ENCODE measurements at regions not wholly inside any gene's neighbourhood (a gene's known extent, or its start where the extent isn't known, plus 50 kb on each side); places are given as distances from the start of the nearest gene placed in this dataset.
A peak's percentile ranks its signal among the peaks of the same experiment; 100 is the strongest.
"Not testable (repeated sequence)": the region's sequence is repeated elsewhere in the genome, so short reads cannot be mapped to it uniquely, and the experiment has no call there.

- not testable (repeated sequence) for DNase-seq
These were observed 81.9 kb upstream of the GOLGA6L4 start for GRCh38 chr15:84153655-84154140.

DNA sequence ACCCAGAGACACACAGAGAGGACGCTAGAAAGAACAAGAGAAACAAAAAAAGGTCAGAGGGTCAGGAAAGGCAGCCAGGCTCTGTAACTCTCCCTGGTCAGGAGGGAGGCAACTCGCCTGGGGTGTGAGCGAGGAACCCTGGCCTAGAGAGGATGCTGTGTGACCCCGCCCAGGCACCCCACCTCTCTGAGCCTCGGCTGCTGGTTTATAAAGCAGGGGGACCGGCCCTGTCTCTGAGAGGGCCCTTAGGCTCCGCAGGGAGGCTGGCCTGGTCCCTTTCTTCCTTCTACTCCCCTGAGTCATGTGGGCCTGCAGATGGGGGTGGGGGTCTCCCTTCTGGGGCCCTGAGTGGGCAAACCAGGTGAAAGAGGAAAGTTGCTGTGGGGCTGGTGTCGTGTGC is 81.3 kb upstream of the GOLGA6L4 start:
- not testable (repeated sequence) for DNase-seq

- DNase-seq = not testable (repeated sequence)
These were observed 80.8 kb upstream of the GOLGA6L4 start for GRCh38 chr15:84154787-84155186.

DNA sequence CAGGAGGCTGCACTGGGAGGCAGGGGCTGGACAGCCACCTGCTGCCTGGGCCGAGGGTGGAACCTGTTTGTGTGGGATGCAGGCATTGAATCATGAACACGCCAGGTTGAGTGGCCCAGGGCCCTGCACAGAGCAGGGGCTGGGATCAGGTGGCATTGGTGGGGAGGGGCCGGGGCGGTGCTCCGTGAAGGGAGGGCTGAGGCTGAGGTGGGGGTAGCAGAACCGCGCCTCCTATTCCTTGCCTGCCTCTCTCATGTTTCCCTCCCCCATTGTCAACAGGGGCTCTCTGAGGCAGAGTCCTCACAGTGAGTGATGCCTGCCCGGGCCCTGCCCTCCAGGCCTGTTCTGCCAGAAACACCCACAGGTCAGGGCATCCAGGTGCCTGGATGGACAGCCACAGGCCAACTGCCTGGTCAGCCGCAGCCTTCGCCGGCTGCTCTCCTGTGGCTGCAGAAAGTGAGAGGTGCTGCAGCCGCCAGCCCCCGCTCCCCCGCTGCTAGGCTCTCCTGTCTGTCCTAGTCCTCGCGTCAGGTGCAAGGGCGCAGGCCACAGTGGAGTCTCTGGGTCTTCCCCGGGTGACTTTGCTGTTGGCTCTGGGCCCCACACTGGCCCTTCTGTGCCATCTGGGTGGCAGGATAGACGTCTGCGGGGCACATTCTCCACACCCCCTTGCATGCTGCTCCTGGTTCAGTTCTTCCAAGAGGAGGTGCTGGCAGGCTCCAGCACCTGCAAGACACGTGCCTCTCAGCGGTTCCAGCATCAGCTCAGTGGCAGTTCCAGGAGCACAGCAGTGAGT is 79.6 kb upstream of the GOLGA6L4 start:
- peak; percentile 9 for DNase-seq

- DNase-seq = not testable (repeated sequence)
These were observed 79.1 kb upstream of the GOLGA6L4 start for GRCh38 chr15:84156588-84156840.

DNA sequence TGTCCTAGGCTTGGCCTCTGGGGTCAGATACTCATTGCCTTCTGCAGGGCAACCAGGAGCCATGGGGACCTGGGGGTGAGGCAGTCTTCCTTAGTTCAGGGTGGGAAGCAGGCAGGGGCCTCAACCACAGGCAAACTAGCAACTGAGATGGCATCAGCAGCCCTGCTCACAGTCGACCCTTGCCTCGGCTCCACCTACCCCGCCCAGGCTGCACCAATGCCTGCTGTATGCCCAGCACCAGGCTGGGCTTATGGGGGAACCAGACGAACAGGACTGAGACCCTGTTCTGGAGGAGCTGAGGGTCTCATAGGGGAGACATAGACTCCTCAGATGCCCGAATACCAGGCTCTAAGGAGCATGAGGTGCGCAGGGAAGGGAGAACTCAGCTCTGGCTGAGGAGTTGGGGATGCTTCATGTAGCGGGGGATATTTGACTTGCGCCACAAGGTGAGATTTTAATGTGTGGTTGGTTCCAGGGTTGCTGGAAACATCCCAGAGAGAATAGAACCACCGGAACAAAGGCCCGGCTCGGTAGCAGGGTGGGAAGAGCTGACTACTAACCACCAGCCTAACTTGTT is 78.4 kb upstream of the GOLGA6L4 start:
- DNase-seq = not testable (repeated sequence)

- not testable (repeated sequence) for DNase-seq
These were observed 77.7 kb upstream of the GOLGA6L4 start for GRCh38 chr15:84157857-84158256.

- not testable (repeated sequence) for DNase-seq
These were observed 76.0 kb upstream of the GOLGA6L4 start for GRCh38 chr15:84159346-84160269.

GRCh38 chr15:84164423-84165292 is 70.9 kb upstream of the GOLGA6L4 start:
- not testable (repeated sequence) for DNase-seq

- DNase-seq = not testable (repeated sequence)
These were observed 65.5 kb upstream of the GOLGA6L4 start for GRCh38 chr15:84170029-84170428.

DNA sequence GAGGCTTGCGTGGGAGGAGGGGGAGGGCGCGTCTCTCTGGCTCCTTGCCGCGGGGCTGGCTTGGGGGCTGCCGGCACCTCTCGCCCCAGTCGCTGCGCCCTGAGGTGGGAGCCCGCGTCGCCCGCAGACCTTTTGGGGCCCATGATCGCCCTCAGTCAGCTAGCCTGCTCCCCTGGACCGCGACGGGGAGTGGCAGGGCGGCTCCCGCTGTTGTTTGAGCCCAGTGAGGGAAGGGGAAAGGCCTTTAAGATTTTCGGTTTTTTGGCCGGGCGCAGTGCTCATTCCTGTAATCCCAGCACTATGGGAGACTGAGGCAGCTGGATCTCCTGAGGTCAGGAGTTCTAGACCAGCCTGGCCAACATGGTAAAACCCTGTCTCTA is 62.4 kb upstream of the GOLGA6L4 start:
- DNase-seq = not testable (repeated sequence)

All from NCI-H2107 (cell line).